Chondrocyte (in vitro differentiated cells): ENCODE measurements at regions not wholly inside any gene's neighbourhood (a gene's known extent, or its start where the extent isn't known, plus 50 kb on each side); places are given as distances from the start of the nearest gene placed in this dataset.

Source experiments
- DNase-seq: peaks from one replicate; pipeline ENCODE4 v3.0.0; 2021; ENCODE audit warnings: mixed read lengths, low spot score
- H3K27ac Mint-ChIP-seq: one replicate; pipeline ENCODE4 v1.8.0; 2021; ENCODE audit warnings: mild to moderate bottlenecking, moderate library complexity, mixed read lengths; ENCODE audit not compliant: unreplicated experiment
- H3K27me3 Mint-ChIP-seq: 2 replicates; pipeline ENCODE4 v1.8.0; 2021; ENCODE audit warnings: low read depth, mixed read lengths
- H3K36me3 Mint-ChIP-seq: 2 replicates; pipeline ENCODE4 v1.8.0; 2021; ENCODE audit warnings: low read depth, mixed read lengths
- H3K4me1 Mint-ChIP-seq: 2 replicates; pipeline ENCODE4 v1.8.0; 2021; ENCODE audit warnings: low read depth, mild to moderate bottlenecking, mixed read lengths
- H3K4me3 Mint-ChIP-seq: one replicate; pipeline ENCODE4 v1.8.0; 2021; ENCODE audit warnings: mild to moderate bottlenecking, moderate library complexity, mixed read lengths; ENCODE audit not compliant: unreplicated experiment
- H3K9me3 Mint-ChIP-seq: 2 replicates; pipeline ENCODE4 v1.8.0; 2021; ENCODE audit warnings: low read depth, mixed read lengths
- TF ChIP-seq, protein P1 (sequence below): fragments of 200-600 bp; sonication (generic); IDR thresholded peaks from 2 replicates; pipeline ENCODE4 v1.5.0; 2021; ENCODE audit warnings: antibody characterized with exemption, mild to moderate bottlenecking, moderate library complexity

- Mint-ChIP-seq H3K27me3 (peaks cover 71% of the 10 kb centered on the region), H3K36me3 (no peaks in the 10 kb centered on the region), H3K4me3 (no peak overlapping the region), H3K9me3 (peaks cover 6% of the 10 kb centered on the region), H3K4me1 (no peaks in the 10 kb centered on the region), H3K27ac (no peak overlapping the region)
- TF ChIP-seq, protein P1, sequence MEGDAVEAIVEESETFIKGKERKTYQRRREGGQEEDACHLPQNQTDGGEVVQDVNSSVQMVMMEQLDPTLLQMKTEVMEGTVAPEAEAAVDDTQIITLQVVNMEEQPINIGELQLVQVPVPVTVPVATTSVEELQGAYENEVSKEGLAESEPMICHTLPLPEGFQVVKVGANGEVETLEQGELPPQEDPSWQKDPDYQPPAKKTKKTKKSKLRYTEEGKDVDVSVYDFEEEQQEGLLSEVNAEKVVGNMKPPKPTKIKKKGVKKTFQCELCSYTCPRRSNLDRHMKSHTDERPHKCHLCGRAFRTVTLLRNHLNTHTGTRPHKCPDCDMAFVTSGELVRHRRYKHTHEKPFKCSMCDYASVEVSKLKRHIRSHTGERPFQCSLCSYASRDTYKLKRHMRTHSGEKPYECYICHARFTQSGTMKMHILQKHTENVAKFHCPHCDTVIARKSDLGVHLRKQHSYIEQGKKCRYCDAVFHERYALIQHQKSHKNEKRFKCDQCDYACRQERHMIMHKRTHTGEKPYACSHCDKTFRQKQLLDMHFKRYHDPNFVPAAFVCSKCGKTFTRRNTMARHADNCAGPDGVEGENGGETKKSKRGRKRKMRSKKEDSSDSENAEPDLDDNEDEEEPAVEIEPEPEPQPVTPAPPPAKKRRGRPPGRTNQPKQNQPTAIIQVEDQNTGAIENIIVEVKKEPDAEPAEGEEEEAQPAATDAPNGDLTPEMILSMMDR, result no peak
- no peak for DNase-seq
Observed at GRCh38 chr4:8691151-8691775, 98.7 kb downstream of the CPZ start.

DNA sequence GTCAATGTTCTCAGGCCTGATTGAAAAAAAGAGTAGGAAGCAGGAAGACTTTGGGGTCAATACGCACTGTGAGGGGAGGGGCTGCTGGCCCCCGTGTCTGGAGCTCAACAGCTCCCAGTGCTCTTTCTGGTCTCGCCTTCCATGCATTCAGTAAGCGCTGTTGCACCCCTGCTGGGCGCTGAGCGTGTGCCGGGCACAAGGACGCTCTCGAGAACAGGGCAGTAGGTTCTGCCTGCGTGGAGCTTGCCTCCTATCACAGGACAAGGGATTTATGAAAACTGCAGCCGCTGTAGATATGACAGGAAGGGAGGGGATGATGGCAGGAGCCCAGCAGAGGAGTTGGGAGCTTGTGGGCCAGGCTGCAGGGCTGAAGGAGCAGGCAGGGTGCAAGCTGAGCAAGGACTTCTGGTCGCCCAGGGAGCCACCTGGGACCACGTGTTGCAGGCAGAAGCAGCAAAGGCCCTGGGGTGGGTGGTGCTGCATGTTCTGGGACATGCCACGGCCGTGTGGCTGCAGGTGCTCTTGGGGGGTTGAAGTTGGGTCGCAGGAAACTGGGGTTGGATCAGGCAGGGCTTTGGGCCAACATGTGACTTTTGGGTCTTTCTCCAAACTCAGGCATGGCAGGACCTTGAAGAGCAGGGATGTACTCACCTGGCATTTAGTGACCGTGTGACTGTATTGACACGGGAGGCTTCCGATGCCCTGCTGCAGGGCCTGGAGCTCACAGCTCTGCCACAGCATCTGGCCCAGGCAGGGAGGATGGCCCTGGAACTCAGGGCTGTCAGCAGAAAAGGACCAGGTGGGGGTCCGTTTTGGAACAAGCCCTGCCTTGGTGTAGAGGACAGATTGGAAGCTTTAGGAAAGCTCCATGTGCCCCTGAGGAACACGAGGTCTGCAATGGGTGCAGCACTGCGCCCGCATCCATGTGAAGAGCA is 97.9 kb downstream of the CPZ start:
- H3K27me3 Mint-ChIP-seq, result peaks cover 73% of the 10 kb centered on the region
- H3K27ac Mint-ChIP-seq, result no peak overlapping the region
- DNase-seq, result no peak
- peaks cover 6% of the 10 kb centered on the region for H3K9me3 Mint-ChIP-seq
- H3K4me3 Mint-ChIP-seq, result no peak overlapping the region
- no peaks in the 10 kb centered on the region for H3K4me1 Mint-ChIP-seq
- no peaks in the 10 kb centered on the region for H3K36me3 Mint-ChIP-seq
- TF ChIP-seq, protein P1, result no peak

DNA sequence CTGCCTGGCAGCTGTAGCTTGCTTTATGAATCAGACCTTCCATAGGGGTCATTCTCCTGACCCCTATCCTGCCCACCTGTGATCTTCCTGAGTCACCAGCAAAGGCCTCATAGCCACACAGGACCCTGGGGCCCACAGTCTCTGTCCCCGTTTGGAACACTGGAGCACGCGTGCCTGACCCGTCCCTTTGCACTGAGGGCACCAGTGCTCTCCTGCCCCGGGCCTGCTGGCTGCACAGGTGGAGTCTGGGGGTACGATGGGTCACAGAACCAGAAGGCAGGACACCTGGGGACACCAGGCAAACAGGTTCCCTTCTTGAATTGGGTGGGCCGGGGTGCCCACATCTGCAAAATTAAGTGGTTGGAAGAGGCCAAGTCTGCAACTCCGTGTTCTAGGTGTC is 97.2 kb downstream of the CPZ start:
- peaks cover 77% of the 10 kb centered on the region for H3K27me3 Mint-ChIP-seq
- DNase-seq, result no peak
- H3K4me1 Mint-ChIP-seq, result no peaks in the 10 kb centered on the region
- TF ChIP-seq, protein P1, result no peak
- peaks cover 6% of the 10 kb centered on the region for H3K9me3 Mint-ChIP-seq
- H3K4me3 Mint-ChIP-seq, result no peak overlapping the region
- H3K36me3 Mint-ChIP-seq, result no peaks in the 10 kb centered on the region
- H3K27ac Mint-ChIP-seq, result no peak overlapping the region

DNA sequence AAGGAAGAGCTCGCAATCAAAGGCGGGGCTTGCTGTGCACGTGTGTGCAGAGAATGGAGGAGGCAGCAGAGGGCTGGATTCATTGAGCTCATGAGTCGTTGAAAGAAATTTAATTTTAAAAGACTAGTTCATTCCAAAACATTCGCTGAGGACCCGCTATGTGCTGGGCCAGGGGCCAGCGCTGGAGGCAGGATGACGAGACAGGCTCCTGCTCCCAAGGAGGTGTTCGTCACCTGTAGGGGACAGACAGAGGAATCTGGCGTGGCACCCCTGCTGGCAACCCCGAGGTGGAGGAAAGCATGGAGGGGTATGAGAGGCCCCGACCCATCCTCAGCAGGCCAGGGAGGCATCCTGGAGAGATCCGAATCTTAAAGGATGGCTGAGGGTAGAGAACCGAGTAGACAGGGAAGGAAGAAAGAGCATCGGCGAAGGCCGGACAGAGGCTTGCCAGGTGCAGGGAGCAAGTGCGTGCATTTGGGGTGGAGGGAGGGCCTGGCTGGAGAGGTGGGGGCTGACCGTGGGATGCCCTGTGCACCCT is 96.4 kb downstream of the CPZ start:
- TF ChIP-seq, protein P1, result no peak
- peaks cover 6% of the 10 kb centered on the region for H3K9me3 Mint-ChIP-seq
- H3K27ac Mint-ChIP-seq, result no peak overlapping the region
- no peaks in the 10 kb centered on the region for H3K4me1 Mint-ChIP-seq
- H3K27me3 Mint-ChIP-seq, result peaks cover 73% of the 10 kb centered on the region
- H3K36me3 Mint-ChIP-seq, result no peaks in the 10 kb centered on the region
- no peak overlapping the region for H3K4me3 Mint-ChIP-seq
- DNase-seq, result no peak

- H3K4me1 Mint-ChIP-seq, result no peaks in the 10 kb centered on the region
Observed at GRCh38 chr4:8688041-8688907, 95.7 kb downstream of the CPZ start.

More at GRCh38 chr4:8688041-8688907, 95.7 kb downstream of the CPZ start:
- TF ChIP-seq, protein P1, result peak; percentile 75
- Mint-ChIP-seq H3K9me3 (peaks cover 6% of the 10 kb centered on the region), H3K27ac (no peak overlapping the region), H3K4me3 (no peak overlapping the region), H3K36me3 (no peaks in the 10 kb centered on the region), H3K27me3 (peaks cover 70% of the 10 kb centered on the region)
- peak; percentile 71 for DNase-seq
